Uterus (tissue), 2 donors: ENCODE measurements at regions not wholly inside any gene's neighbourhood (a gene's known extent, or its start where the extent isn't known, plus 50 kb on each side); places are given as distances from the start of the nearest gene placed in this dataset.

Experiments used
- POLR2A ChIP-seq, 2 donors: fragments of 450-650 bp; IDR thresholded peaks; one replicate each; pipeline ENCODE4 v1.6.1; 2016; ENCODE audit warnings: antibody characterized with exemption in 2 of 2, mild to moderate bottlenecking in 1 of 2, moderate library complexity in 1 of 2
- TF ChIP-seq, protein P1 (sequence below), 4 experiments: fragments of 200-600 bp in 2 of 4; fragments of 450-650 bp in 2 of 4; sonication (generic) in 2 of 4; IDR thresholded peaks; one replicate each; pipeline ENCODE4 v1.5.1; 2016 to 2019; ENCODE audit warnings: antibody characterized with exemption in 4 of 4, mild to moderate bottlenecking in 2 of 4, moderate library complexity in 1 of 4

GRCh38 chr3:117919621-117920020 is 1115.0 kb downstream of the IGSF11 start:
- no peak for TF ChIP-seq POLR2A (IDR thresholded peaks at IDR 0.05)
- TF ChIP-seq, protein P1, sequence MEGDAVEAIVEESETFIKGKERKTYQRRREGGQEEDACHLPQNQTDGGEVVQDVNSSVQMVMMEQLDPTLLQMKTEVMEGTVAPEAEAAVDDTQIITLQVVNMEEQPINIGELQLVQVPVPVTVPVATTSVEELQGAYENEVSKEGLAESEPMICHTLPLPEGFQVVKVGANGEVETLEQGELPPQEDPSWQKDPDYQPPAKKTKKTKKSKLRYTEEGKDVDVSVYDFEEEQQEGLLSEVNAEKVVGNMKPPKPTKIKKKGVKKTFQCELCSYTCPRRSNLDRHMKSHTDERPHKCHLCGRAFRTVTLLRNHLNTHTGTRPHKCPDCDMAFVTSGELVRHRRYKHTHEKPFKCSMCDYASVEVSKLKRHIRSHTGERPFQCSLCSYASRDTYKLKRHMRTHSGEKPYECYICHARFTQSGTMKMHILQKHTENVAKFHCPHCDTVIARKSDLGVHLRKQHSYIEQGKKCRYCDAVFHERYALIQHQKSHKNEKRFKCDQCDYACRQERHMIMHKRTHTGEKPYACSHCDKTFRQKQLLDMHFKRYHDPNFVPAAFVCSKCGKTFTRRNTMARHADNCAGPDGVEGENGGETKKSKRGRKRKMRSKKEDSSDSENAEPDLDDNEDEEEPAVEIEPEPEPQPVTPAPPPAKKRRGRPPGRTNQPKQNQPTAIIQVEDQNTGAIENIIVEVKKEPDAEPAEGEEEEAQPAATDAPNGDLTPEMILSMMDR (IDR thresholded peaks at IDR 0.05): no peak
